AG04449 (cell line): ENCODE measurements at regions not wholly inside any gene's neighbourhood (a gene's known extent, or its start where the extent isn't known, plus 50 kb on each side); places are given as distances from the start of the nearest gene placed in this dataset.

ENCODE experiments used
- CTCF ChIA-PET: fragments of 350-600 bp; formaldehyde crosslinking; extraction: SDS; loops from one replicate; lab custom pipeline; 2021; ENCODE audit warnings: antibody characterized with exemption; lab: Yijun Ruan, JAX
- POLR2A ChIA-PET: fragments of 400-600, 350-600 bp; formaldehyde crosslinking; extraction: SDS; loops from one replicate; lab custom pipeline; 2020; ENCODE audit warnings: antibody characterized with exemption, inconsistent platforms; lab: Yijun Ruan, JAX
- DNase-seq: peaks from one replicate; pipeline ENCODE4 v3.0.0-alpha.2; 2010; ENCODE audit warnings: low read depth, low spot score
- H3K4me3 ChIP-seq: 2 replicates; pipeline ENCODE4 v1.5.1; 2011; ENCODE audit warnings: low read depth, mild to moderate bottlenecking, control low read depth, low read length
- TF ChIP-seq, protein P1 (sequence below): IDR thresholded peaks from one replicate; pipeline ENCODE4 v1.5.1; 2011; ENCODE audit warnings: mild to moderate bottlenecking, moderate library complexity, low read length, control low read depth, inconsistent platforms; ENCODE audit not compliant: insufficient read depth; ENCODE audit errors: missing control alignments

DNA sequence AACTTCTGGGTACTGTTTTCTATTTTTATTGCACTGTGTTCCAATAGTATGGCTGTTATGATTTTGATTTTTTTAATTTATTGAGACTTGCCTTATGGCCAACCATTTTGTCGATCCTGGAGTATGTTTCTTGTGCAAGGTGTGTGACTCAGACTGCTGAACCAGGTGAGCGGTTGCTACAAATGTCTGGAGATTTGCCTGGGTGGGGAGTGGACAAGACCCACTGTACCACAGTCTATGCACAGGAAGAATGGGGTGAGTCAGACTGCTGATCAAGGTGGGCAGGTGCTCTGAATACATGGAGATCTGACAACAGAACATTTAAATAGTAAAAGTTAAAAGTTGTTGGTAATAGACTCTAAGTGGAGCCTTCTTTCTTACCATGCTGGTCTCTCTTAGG is 609.2 kb downstream of the CSNK1G3 start:
- no peak for DNase-seq

DNA sequence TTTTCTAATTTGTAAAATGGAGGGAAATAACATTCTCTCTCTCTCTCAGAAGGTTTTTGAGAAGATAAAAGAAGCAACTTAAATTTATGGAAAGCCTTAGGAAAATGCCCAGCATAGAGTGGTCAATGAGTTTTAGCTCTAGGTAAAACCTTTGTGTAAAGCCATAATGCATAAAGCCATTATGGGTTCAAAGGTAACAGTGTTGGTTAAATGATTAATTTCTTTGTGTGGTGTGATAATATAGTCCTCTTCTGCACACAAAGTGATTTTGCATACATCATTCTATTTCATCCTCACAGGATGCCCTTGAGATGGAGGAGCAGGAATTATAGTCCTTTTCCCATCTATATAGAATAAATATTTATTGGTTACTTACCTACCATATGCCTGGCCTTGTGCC is 602.9 kb downstream of the CSNK1G3 start:
- ChIA-PET POLR2A (no interaction called here), CTCF (no interaction called here)
- no peak for DNase-seq
- no peak overlapping the region for H3K4me3 ChIP-seq
- TF ChIP-seq, protein P1, sequence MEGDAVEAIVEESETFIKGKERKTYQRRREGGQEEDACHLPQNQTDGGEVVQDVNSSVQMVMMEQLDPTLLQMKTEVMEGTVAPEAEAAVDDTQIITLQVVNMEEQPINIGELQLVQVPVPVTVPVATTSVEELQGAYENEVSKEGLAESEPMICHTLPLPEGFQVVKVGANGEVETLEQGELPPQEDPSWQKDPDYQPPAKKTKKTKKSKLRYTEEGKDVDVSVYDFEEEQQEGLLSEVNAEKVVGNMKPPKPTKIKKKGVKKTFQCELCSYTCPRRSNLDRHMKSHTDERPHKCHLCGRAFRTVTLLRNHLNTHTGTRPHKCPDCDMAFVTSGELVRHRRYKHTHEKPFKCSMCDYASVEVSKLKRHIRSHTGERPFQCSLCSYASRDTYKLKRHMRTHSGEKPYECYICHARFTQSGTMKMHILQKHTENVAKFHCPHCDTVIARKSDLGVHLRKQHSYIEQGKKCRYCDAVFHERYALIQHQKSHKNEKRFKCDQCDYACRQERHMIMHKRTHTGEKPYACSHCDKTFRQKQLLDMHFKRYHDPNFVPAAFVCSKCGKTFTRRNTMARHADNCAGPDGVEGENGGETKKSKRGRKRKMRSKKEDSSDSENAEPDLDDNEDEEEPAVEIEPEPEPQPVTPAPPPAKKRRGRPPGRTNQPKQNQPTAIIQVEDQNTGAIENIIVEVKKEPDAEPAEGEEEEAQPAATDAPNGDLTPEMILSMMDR = no peak

More for the DNA sequence above, 609.2 kb downstream of the CSNK1G3 start:
- H3K4me3 ChIP-seq = no peak overlapping the region
- ChIA-PET CTCF (no interaction called here), POLR2A (no interaction called here)
- TF ChIP-seq, protein P1 = no peak

DNA sequence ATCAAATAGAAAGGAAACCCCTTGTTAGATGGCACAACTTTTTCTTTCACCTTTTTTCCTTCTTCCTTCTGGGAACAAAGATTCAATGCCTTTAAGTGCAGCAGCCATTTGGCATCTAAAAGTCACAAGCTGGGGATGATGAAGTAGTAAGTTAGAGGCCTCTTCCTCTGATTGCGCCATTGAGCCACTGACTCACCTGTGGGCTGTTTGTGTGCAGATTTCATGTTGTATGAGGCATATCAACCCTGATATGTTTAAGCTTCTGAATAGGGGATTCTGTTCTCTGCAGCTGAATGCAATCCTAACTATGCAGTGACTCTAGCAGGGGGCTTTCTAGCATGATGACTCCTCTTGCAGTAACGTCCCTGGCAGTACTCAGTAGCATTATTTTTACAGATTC is 599.9 kb downstream of the CSNK1G3 start:
- no peak for DNase-seq
- TF ChIP-seq, protein P1 = no peak

DNA sequence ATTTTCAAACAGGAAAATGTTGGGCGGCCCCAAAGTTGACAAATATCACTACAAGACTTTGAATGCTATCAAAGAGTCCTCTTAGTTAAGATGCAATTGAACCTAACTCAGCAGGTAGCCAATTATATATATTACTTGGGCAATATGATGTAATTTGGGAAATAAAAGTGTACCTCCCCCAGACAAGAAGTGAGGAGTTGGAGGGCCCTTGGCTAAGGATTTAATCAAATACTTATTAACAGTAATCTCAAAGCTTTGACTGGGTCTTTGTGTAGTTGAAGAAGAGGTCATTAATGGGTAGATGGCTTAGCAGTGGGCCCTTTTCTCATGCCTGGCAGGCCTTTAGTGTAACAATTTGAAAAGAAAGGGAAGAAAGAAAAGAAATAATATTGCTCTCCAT is 599.0 kb downstream of the CSNK1G3 start:
- TF ChIP-seq, protein P1 = no peak
- H3K4me3 ChIP-seq = no peak overlapping the region
- CTCF ChIA-PET = no interaction called here
- DNase-seq = no peak
- POLR2A ChIA-PET = no interaction called here

More for the DNA sequence above, 599.9 kb downstream of the CSNK1G3 start:
- ChIA-PET CTCF (no interaction called here), POLR2A (no interaction called here)
- no peak overlapping the region for H3K4me3 ChIP-seq

DNA sequence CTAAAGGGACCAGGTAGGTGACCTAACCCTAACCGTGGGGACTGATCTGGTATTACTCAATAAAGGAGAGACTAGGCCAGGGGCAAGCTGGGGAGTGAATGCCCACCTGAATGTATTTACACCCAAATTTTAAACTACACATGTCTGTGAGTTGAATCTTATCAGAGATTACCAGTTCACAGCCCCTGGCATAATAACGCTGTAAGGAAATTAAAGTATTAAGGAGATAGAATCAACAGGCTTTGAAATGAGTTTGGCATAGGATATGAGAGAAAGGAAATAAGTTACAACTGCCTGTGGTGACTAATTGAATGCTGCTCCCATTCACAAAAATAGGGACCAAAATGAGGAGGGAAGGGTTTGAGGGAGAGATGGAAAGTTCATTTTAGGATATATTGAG is 593.3 kb downstream of the CSNK1G3 start:
- ChIA-PET POLR2A (no interaction called here), CTCF (no interaction called here)
- H3K4me3 ChIP-seq = no peak overlapping the region
- TF ChIP-seq, protein P1 = no peak
- DNase-seq = no peak

DNA sequence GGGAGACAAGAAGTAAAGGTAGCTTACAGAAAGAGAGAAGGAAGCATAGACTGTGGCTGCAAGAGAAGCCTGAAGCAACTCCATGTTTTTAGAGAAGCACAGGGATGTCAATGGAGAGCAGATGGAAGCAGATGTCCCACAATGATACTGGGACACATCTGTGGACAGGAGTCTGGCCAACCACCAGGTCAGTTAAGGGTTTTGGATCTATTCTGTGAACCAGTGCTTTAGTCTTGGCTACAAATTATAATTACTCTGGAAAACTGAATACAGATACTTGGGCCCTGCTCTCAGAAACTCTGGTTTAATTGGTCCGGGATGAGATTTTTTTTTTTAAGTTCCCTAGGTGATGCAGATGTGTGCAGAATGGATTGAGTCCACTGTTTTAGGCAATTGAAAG is 592.8 kb downstream of the CSNK1G3 start:
- no peak for DNase-seq
- H3K4me3 ChIP-seq = no peak overlapping the region
- CTCF ChIA-PET = no interaction called here
- TF ChIP-seq, protein P1 = no peak
- POLR2A ChIA-PET = no interaction called here

DNA sequence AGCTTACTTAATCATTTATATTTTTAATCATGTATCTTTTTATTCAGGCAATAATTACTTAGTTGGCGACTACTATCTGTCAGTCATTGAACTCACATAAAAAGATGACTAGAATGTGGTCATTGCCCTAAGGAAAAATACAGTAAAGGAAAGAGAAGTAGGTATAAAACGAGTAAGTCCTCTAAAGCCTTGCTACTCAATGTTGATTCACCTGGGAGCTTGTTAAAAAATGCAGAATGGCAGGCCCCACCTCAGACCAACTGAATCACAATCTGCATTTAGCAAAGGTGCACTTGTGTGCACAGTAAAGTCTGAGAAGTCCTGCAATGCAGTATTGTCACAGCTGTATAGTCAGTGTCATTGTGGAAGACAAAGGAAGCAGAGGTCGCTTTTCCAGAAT is 592.4 kb downstream of the CSNK1G3 start:
- POLR2A ChIA-PET = no interaction called here
- CTCF ChIA-PET = no interaction called here
- H3K4me3 ChIP-seq = no peak overlapping the region
- TF ChIP-seq, protein P1 = no peak
- no peak for DNase-seq
